ENCODE measurements at regions not wholly inside any gene's neighbourhood (a gene's known extent, or its start where the extent isn't known, plus 50 kb on each side); places are given as distances from the start of the nearest gene placed in this dataset.

GRCh38 chr2:117378653-117379052 is 435.8 kb upstream of the DDX18 start:
- H2BK5ac ChIP-seq (ENCODE audit: low read depth, low read length, poor library complexity, severe bottlenecking), result no peak overlapping the region
- H3K4me2 ChIP-seq (ENCODE audit: low read depth, low read length), result no peak overlapping the region
- no peak overlapping the region for H2AK9ac ChIP-seq (replicated peaks; ENCODE audit: low read depth, low read length, poor library complexity)
- no peak overlapping the region for H3K18ac ChIP-seq (ENCODE audit: low read depth, low read length)
- H3K79me1 ChIP-seq (ENCODE audit: low read depth in 1 of 2, low read length in 2 of 2), result no peaks in the 10 kb centered on the region
- DNase-seq (no peak), ATAC-seq (ENCODE audit: low read depth) (no peak)
- H3K36me3 ChIP-seq (ENCODE audit: control insufficient read depth, insufficient read depth, low read length), result no peaks in the 10 kb centered on the region
- no peak overlapping the region for H3K9ac ChIP-seq (ENCODE audit: low read depth, low read length)
- H2AFZ ChIP-seq (replicated peaks; ENCODE audit: low read length, poor library complexity), result no peak overlapping the region
- no peak overlapping the region for H3K14ac ChIP-seq (replicated peaks; ENCODE audit: low read depth, low read length)
- no peaks in the 10 kb centered on the region for H3K27me3 ChIP-seq (ENCODE audit: control insufficient read depth, insufficient read depth, low read length)
- H4K91ac ChIP-seq (ENCODE audit: insufficient read depth, low read depth, low read length), result no peak overlapping the region
- no peak overlapping the region for H2BK20ac ChIP-seq (ENCODE audit: low read depth, low read length)
- H3K9me3 ChIP-seq (ENCODE audit: control insufficient read depth, insufficient read depth, low read length), result peaks cover 2% of the 10 kb centered on the region; the same call in 1 of the 2 replicates
- no peak overlapping the region for H3K56ac ChIP-seq (ENCODE audit: extremely low read depth, insufficient read depth, low read length)
- WGBS, 2 experiments (ENCODE audit: extremely low coverage in 2 of 2, insufficient read length in 1 of 2), result no CpG with 5 or more reads among the region's 4 CpGs
- H3K4ac ChIP-seq (ENCODE audit: low read depth, low read length), result no peak overlapping the region
- ChIA-PET CTCF (no interaction called here), POLR2A (ENCODE audit: unreplicated experiment) (no interaction called here)
- no peak overlapping the region for H3K4me3 ChIP-seq (ENCODE audit: insufficient read depth, low read depth, low read length)
- no peaks in the 10 kb centered on the region for H3K4me1 ChIP-seq (ENCODE audit: control insufficient read depth, insufficient read depth, low read length)
- no peak overlapping the region for H2AK5ac ChIP-seq (ENCODE audit: low read depth, low read length)
- no peak overlapping the region for H4K5ac ChIP-seq (ENCODE audit: low read depth, low read length)
- no peak overlapping the region for H3K27ac ChIP-seq (ENCODE audit: insufficient read depth, low read length)
- H2BK120ac ChIP-seq (ENCODE audit: low read depth, low read length), result no peak overlapping the region
- no TSS peak for BruUV-seq (replicated peaks)
- H3K9me1 ChIP-seq (ENCODE audit: insufficient read depth, low read length), result no peaks in the 10 kb centered on the region
- dilution Hi-C loops (cut with HindIII; ENCODE audit: low sequenced_read_pairs, unreplicated experiment) (no loop called here), intact Hi-C loops (cut with micrococcal nuclease) (no loop called here), in situ Hi-C loops (cut with MboI; ENCODE audit: low sequenced_read_pairs) (no loop called here)
- no peak overlapping the region for H4K8ac ChIP-seq (ENCODE audit: low read depth in 2 of 2, low read length in 2 of 2)
- no peak for TF ChIP-seq MAZ (IDR thresholded peaks at IDR 0.05; ENCODE audit: borderline replicate concordance, low read depth, low read length)
- no peak for TF ChIP-seq CHD1 (IDR thresholded peaks at IDR 0.05; ENCODE audit: low read depth, low read length)
- TF ChIP-seq MXI1 (IDR thresholded peaks at IDR 0.05; ENCODE audit: borderline replicate concordance, low read depth, low read length), result no peak
- no peak for TF ChIP-seq MAFK (IDR thresholded peaks at IDR 0.05; ENCODE audit: low read depth, low read length)
- no peak for TF ChIP-seq ELK1 (IDR thresholded peaks at IDR 0.05; ENCODE audit: borderline replicate concordance, low read depth, low read length)
- no peak for TF ChIP-seq SMC3 (IDR thresholded peaks at IDR 0.05; ENCODE audit: low read depth, low read length)
- no peak for TF ChIP-seq RCOR1 (IDR thresholded peaks at IDR 0.05; ENCODE audit: insufficient replicate concordance, low read length)
- TF ChIP-seq RFX5 (IDR thresholded peaks at IDR 0.05; ENCODE audit: low read depth, low read length), result no peak
- H2BK15ac ChIP-seq (ENCODE audit: low read depth, low read length), result no peak overlapping the region
- no peak overlapping the region for H3K23ac ChIP-seq (ENCODE audit: low read depth, low read length)
- no peaks in the 10 kb centered on the region for H4K20me1 ChIP-seq (ENCODE audit: insufficient read depth, low read length)
